ENCODE measurements at regions not wholly inside any gene's neighbourhood (a gene's known extent, or its start where the extent isn't known, plus 50 kb on each side); places are given as distances from the start of the nearest gene placed in this dataset.

DNA sequence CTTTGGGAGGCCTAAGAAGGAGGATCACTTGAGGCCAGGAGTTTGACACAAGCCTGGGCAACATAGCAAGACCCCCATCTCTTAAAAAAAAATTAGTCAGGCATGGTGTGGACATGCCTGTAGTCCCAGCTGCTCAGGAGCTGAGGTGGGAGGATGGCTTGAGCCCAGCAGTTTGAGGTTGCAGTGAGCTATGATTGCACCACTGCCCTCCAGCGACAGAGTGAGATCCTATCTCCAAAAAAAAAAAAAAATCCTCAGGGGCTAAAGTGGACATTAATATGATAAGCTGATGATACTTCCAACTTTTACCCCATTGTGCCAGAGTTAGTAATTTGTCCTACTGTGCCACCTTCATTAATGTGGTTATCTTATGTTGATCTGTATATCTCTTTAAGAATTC is 327.8 kb upstream of the FMN2 start:
- no peak for DNase-seq
- no peaks in the 10 kb centered on the region for H4K20me1 ChIP-seq (ENCODE audit: insufficient read depth, low read length)
- H2AFZ ChIP-seq (ENCODE audit: low read length), result no peak overlapping the region
- H3K27me3 ChIP-seq (replicated peaks; ENCODE audit: insufficient read depth, low read length), result no peaks in the 10 kb centered on the region
- no peak overlapping the region for H3K4me3 ChIP-seq (ENCODE audit: low read length)
- no peak overlapping the region for H3K4me2 ChIP-seq (ENCODE audit: low read depth, low read length)
- no peaks in the 10 kb centered on the region for H3K79me2 ChIP-seq (ENCODE audit: low read length)
- H3K9ac ChIP-seq (ENCODE audit: low read length), result no peak overlapping the region
- no peak overlapping the region for H3K27ac ChIP-seq (ENCODE audit: low read length)
- no peaks in the 10 kb centered on the region for H3K9me3 ChIP-seq (replicated peaks; ENCODE audit: insufficient read depth, low read length)
- TF ChIP-seq CTCF (IDR thresholded peaks at IDR 0.05; ENCODE audit: low read length), result peak; percentile 24; the same call in 1 of the 2 replicates
- TF ChIP-seq EZH2phosphoT487 (IDR thresholded peaks at IDR 0.05; ENCODE audit: low read length), result no peak
- no peaks in the 10 kb centered on the region for H3K9me2 ChIP-seq (replicated peaks; ENCODE audit: insufficient read depth, low read length)
- no peaks in the 10 kb centered on the region for H3F3A ChIP-seq (ENCODE audit: insufficient read depth, low read length)
- H3K36me3 ChIP-seq (replicated peaks; ENCODE audit: insufficient read depth, low read length), result no peaks in the 10 kb centered on the region
- H3K4me1 ChIP-seq (ENCODE audit: low read length), result no peaks in the 10 kb centered on the region

GRCh38 chr1:239764546-239764945 is 327.1 kb upstream of the FMN2 start:
- no peaks in the 10 kb centered on the region for H3F3A ChIP-seq (ENCODE audit: insufficient read depth, low read length)
- no peak for DNase-seq
- H3K27ac ChIP-seq (ENCODE audit: low read length), result no peak overlapping the region
- no peaks in the 10 kb centered on the region for H3K79me2 ChIP-seq (ENCODE audit: low read length)
- no peak overlapping the region for H3K4me2 ChIP-seq (ENCODE audit: low read depth, low read length)
- no peaks in the 10 kb centered on the region for H3K9me2 ChIP-seq (replicated peaks; ENCODE audit: insufficient read depth, low read length)
- H3K36me3 ChIP-seq (replicated peaks; ENCODE audit: insufficient read depth, low read length), result no peaks in the 10 kb centered on the region
- H3K27me3 ChIP-seq (replicated peaks; ENCODE audit: insufficient read depth, low read length), result no peaks in the 10 kb centered on the region
- no peaks in the 10 kb centered on the region for H3K4me1 ChIP-seq (ENCODE audit: low read length)
- H4K20me1 ChIP-seq (ENCODE audit: insufficient read depth, low read length), result no peaks in the 10 kb centered on the region
- H3K9me3 ChIP-seq (replicated peaks; ENCODE audit: insufficient read depth, low read length), result no peaks in the 10 kb centered on the region
- H3K4me3 ChIP-seq (ENCODE audit: low read length), result no peak overlapping the region
- no peak overlapping the region for H3K9ac ChIP-seq (ENCODE audit: low read length)
- no peak for TF ChIP-seq CTCF (IDR thresholded peaks at IDR 0.05; ENCODE audit: low read length)
- no peak for TF ChIP-seq EZH2 (optimal IDR thresholded peaks at IDR 0.05; ENCODE audit: low read depth, low read length)
- TF ChIP-seq EZH2phosphoT487 (IDR thresholded peaks at IDR 0.05; ENCODE audit: low read length), result no peak
- H2AFZ ChIP-seq (ENCODE audit: low read length), result no peak overlapping the region

DNA sequence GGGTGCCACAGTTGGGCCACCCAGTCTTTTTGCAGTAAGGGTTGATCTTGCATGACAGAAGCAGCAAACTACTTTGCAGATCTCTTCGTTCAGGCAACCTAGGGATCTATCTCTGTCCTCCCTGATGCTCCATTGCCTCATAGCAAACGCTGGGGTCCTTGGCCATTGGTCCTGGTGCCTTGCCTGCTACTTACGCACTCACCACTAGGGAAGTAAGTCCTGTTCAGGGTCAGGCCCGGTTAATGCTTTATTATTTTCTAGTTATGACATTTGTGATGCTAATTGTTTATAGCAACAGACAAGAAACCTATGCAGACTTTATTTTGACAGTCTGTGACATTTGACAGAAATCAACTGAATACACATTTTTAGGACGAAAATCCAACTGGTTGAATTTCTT is 326.5 kb upstream of the FMN2 start:
- no peaks in the 10 kb centered on the region for H3K4me1 ChIP-seq (ENCODE audit: low read length)
- DNase-seq, result no peak
- H3K36me3 ChIP-seq (replicated peaks; ENCODE audit: insufficient read depth, low read length), result no peaks in the 10 kb centered on the region
- no peak overlapping the region for H3K4me3 ChIP-seq (ENCODE audit: low read length)
- H3K9me3 ChIP-seq (replicated peaks; ENCODE audit: insufficient read depth, low read length), result no peaks in the 10 kb centered on the region
- H3K9me2 ChIP-seq (replicated peaks; ENCODE audit: insufficient read depth, low read length), result no peaks in the 10 kb centered on the region
- no peak overlapping the region for H3K27ac ChIP-seq (ENCODE audit: low read length)
- TF ChIP-seq CTCF (IDR thresholded peaks at IDR 0.05; ENCODE audit: low read length) (no peak; the same call in 1 of the 2 replicates), EZH2 (optimal IDR thresholded peaks at IDR 0.05; ENCODE audit: low read depth, low read length) (no peak), EZH2phosphoT487 (IDR thresholded peaks at IDR 0.05; ENCODE audit: low read length) (no peak)
- no peak overlapping the region for H3K4me2 ChIP-seq (ENCODE audit: low read depth, low read length)
- no peak overlapping the region for H2AFZ ChIP-seq (ENCODE audit: low read length)
- no peaks in the 10 kb centered on the region for H4K20me1 ChIP-seq (ENCODE audit: insufficient read depth, low read length)
- no peaks in the 10 kb centered on the region for H3K79me2 ChIP-seq (ENCODE audit: low read length)
- no peaks in the 10 kb centered on the region for H3K27me3 ChIP-seq (replicated peaks; ENCODE audit: insufficient read depth, low read length)
- H3F3A ChIP-seq (ENCODE audit: insufficient read depth, low read length), result no peaks in the 10 kb centered on the region
- no peak overlapping the region for H3K9ac ChIP-seq (ENCODE audit: low read length)
